ENCODE measurements at regions not wholly inside any gene's neighbourhood (a gene's known extent, or its start where the extent isn't known, plus 50 kb on each side); places are given as distances from the start of the nearest gene placed in this dataset.

DNA sequence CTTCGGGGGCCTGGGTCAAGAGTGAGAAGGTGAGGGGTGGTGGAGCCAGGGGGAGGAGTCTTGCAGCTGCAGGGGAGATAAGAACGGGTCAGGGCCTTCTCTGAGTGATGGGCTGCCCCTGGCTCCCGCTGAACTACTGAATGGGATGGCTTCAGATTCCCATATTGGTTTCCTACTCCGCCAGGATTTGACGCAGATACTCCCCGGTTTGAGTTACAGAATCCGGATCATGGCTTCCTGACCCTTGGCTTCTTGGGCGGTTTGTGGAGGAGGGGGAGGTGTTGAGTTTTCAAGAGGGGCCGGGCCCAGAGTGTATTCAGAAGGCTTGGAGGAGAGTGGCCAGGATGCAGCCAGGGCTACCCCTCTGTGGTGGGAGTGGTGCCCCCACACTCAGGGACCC lies 119.9 kb upstream of the ATP2B2 start:
- Histone ChIP-seq H3K4me3 (IDR thresholded peaks at IDR 0.05; ENCODE audit: insufficient read depth, low read depth, low read length) (no peak overlapping the region), H4K20me1 (ENCODE audit: insufficient read depth) (no peaks in the 10 kb centered on the region), H2AFZ (ENCODE audit: low read depth) (no peak overlapping the region), H3K4me1 (ENCODE audit: low read depth, poor library complexity, severe bottlenecking) (no peaks in the 10 kb centered on the region), H3K4me2 (no peak overlapping the region), H3K9ac (no peak overlapping the region), H3K27ac (no peak overlapping the region), H3K36me3 (ENCODE audit: insufficient read depth) (no peaks in the 10 kb centered on the region), H3K27me3 (ENCODE audit: insufficient read depth, low read depth) (no peaks in the 10 kb centered on the region), H3K79me2 (ENCODE audit: insufficient read depth, low read depth) (no peaks in the 10 kb centered on the region)
- TF ChIP-seq, protein P1, sequence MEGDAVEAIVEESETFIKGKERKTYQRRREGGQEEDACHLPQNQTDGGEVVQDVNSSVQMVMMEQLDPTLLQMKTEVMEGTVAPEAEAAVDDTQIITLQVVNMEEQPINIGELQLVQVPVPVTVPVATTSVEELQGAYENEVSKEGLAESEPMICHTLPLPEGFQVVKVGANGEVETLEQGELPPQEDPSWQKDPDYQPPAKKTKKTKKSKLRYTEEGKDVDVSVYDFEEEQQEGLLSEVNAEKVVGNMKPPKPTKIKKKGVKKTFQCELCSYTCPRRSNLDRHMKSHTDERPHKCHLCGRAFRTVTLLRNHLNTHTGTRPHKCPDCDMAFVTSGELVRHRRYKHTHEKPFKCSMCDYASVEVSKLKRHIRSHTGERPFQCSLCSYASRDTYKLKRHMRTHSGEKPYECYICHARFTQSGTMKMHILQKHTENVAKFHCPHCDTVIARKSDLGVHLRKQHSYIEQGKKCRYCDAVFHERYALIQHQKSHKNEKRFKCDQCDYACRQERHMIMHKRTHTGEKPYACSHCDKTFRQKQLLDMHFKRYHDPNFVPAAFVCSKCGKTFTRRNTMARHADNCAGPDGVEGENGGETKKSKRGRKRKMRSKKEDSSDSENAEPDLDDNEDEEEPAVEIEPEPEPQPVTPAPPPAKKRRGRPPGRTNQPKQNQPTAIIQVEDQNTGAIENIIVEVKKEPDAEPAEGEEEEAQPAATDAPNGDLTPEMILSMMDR (conservative IDR thresholded peaks at IDR 0.05; ENCODE audit: low read depth, low read length), result no peak

DNA sequence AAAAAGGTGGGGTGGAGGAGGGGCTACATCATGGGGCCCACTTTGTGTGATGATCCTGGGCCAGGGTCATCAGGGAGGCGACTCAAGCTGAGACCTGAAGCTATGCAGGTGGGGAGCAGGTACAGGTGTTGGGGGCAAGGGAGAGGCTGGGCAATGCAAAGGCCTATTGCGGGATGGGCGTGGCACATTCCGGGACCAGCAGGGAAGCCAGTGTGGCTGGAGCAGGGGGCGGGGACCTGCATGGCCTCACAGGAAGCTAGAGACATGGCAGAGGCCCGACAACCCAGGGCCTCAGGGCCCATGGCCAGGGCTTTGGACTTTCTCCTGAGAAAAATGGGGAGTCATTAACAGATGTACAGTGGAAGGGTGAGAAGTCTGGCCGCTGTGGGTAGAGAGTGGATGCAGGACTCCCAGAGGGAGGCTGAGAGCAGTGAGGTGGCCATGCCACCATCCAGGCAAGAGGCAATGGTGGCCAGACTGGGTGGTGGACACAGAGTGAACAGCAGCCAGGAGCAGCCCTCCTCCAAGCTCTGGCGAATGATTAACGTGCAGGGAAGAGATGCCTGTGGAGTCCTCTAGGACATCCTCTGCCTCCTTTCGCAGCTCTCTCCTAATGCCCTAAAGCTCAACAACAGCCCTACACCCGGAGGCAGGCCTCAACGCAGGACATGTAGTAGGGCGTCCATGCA lies 122.6 kb upstream of the ATP2B2 start:
- Histone ChIP-seq H3K4me1 (ENCODE audit: low read depth, poor library complexity, severe bottlenecking) (no peaks in the 10 kb centered on the region), H3K4me3 (IDR thresholded peaks at IDR 0.05; ENCODE audit: insufficient read depth, low read depth, low read length) (no peak overlapping the region), H3K79me2 (ENCODE audit: insufficient read depth, low read depth) (no peaks in the 10 kb centered on the region), H3K27ac (no peak overlapping the region), H4K20me1 (ENCODE audit: insufficient read depth) (no peaks in the 10 kb centered on the region), H3K36me3 (ENCODE audit: insufficient read depth) (no peaks in the 10 kb centered on the region), H3K4me2 (no peak overlapping the region), H2AFZ (ENCODE audit: low read depth) (no peak overlapping the region), H3K27me3 (ENCODE audit: insufficient read depth, low read depth) (no peaks in the 10 kb centered on the region), H3K9ac (no peak overlapping the region)
- TF ChIP-seq, protein P1 (conservative IDR thresholded peaks at IDR 0.05; ENCODE audit: low read depth, low read length), result no peak

- H3K36me3 ChIP-seq (ENCODE audit: insufficient read depth), result no peaks in the 10 kb centered on the region
- no peak overlapping the region for H3K4me2 ChIP-seq
- H3K27ac ChIP-seq, result no peak overlapping the region
- H2AFZ ChIP-seq (ENCODE audit: low read depth), result no peak overlapping the region
- no peak overlapping the region for H3K4me3 ChIP-seq (IDR thresholded peaks at IDR 0.05; ENCODE audit: insufficient read depth, low read depth, low read length)
- H3K27me3 ChIP-seq (ENCODE audit: insufficient read depth, low read depth), result no peaks in the 10 kb centered on the region
- no peaks in the 10 kb centered on the region for H3K79me2 ChIP-seq (ENCODE audit: insufficient read depth, low read depth)
- no peak overlapping the region for H3K9ac ChIP-seq
- TF ChIP-seq, protein P1 (conservative IDR thresholded peaks at IDR 0.05; ENCODE audit: low read depth, low read length), result no peak
- no peaks in the 10 kb centered on the region for H4K20me1 ChIP-seq (ENCODE audit: insufficient read depth)
- no peaks in the 10 kb centered on the region for H3K4me1 ChIP-seq (ENCODE audit: low read depth, poor library complexity, severe bottlenecking)
These were observed 123.7 kb upstream of the ATP2B2 start for GRCh38 chr3:10628891-10629670.

DNA sequence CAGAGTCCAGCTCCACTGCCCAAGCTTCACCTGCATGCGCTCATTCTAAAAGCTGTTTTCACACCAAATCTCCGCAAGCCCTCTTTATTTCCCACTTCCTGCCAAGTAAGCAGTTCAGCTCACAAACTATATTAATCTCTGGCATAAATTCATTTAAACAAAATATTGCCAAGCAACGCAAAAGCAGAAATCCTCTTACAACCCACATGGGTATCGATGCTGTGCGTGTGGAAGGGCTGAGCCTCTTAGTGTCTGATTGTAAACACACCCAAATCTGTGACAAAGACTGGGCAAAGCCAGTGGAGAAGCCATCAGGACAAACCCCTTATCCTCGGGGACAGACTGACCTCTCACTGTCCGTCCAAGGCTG lies 124.3 kb upstream of the ATP2B2 start:
- H2AFZ ChIP-seq (ENCODE audit: low read depth), result no peak overlapping the region
- H3K4me3 ChIP-seq (IDR thresholded peaks at IDR 0.05; ENCODE audit: insufficient read depth, low read depth, low read length), result no peak overlapping the region
- no peak overlapping the region for H3K9ac ChIP-seq
- H3K27ac ChIP-seq, result no peak overlapping the region
- H3K36me3 ChIP-seq (ENCODE audit: insufficient read depth), result no peaks in the 10 kb centered on the region
- TF ChIP-seq, protein P1 (conservative IDR thresholded peaks at IDR 0.05; ENCODE audit: low read depth, low read length), result no peak
- no peaks in the 10 kb centered on the region for H3K4me1 ChIP-seq (ENCODE audit: low read depth, poor library complexity, severe bottlenecking)
- H3K4me2 ChIP-seq, result no peak overlapping the region
- no peaks in the 10 kb centered on the region for H4K20me1 ChIP-seq (ENCODE audit: insufficient read depth)
- no peaks in the 10 kb centered on the region for H3K79me2 ChIP-seq (ENCODE audit: insufficient read depth, low read depth)
- no peaks in the 10 kb centered on the region for H3K27me3 ChIP-seq (ENCODE audit: insufficient read depth, low read depth)

Measured in KMS-11 (cell line).